GM12891 (cell line): ENCODE measurements at regions not wholly inside any gene's neighbourhood (a gene's known extent, or its start where the extent isn't known, plus 50 kb on each side); places are given as distances from the start of the nearest gene placed in this dataset.

ENCODE experiments used
- POLR2A ChIP-seq: IDR thresholded peaks from 2 replicates; pipeline ENCODE4 v1.6.1; 2011; ENCODE audit warnings: low read depth, low read length, control low read depth
- POLR2AphosphoS5 ChIP-seq: IDR thresholded peaks from 2 replicates; pipeline ENCODE4 v1.6.1; 2011; ENCODE audit warnings: low read depth, low read length, control low read depth
- TAF1 ChIP-seq: IDR thresholded peaks from 2 replicates; pipeline ENCODE4 v1.6.1; 2011; ENCODE audit warnings: low read depth, low read length, control low read depth

- TF ChIP-seq TAF1 (no peak), POLR2A (no peak), POLR2AphosphoS5 (no peak)
Observed at GRCh38 chr15:31802761-31803160, 227.6 kb upstream of the CHRNA7 start.
